Liver (tissue), 7 donors: ENCODE measurements at regions not wholly inside any gene's neighbourhood (a gene's known extent, or its start where the extent isn't known, plus 50 kb on each side); places are given as distances from the start of the nearest gene placed in this dataset.

Experiments used
- DNase-seq: peaks from one replicate; pipeline ENCODE4 v3.0.0-alpha.2; 2017; ENCODE audit warnings: low spot score
- H3K27ac ChIP-seq, 2 donors: one replicate each; pipeline ENCODE4 v1.7.0; 2013; ENCODE audit warnings: inconsistent platforms in 2 of 2, low read length in 2 of 2, control low read depth in 1 of 2, low read depth in 1 of 2, mild to moderate bottlenecking in 1 of 2
- H3K27me3 ChIP-seq, 4 donors: one replicate each; pipeline versions ENCODE4 v1.6.1 to v1.7.0; 2013; ENCODE audit warnings: low read length in 3 of 4, inconsistent platforms in 1 of 4, mild to moderate bottlenecking in 1 of 4, moderate library complexity in 1 of 4; ENCODE audit not compliant: control insufficient read depth in 4 of 4, insufficient read depth in 4 of 4
- H3K36me3 ChIP-seq, 4 donors: one replicate each; pipeline versions ENCODE4 v1.6.1 to v1.7.0; 2013; ENCODE audit warnings: low read length in 3 of 4, mild to moderate bottlenecking in 3 of 4, low read depth in 1 of 4, moderate library complexity in 1 of 4; ENCODE audit not compliant: control insufficient read depth in 4 of 4, insufficient read depth in 3 of 4
- H3K4me1 ChIP-seq, 4 donors: one replicate each; pipeline versions ENCODE4 v1.6.1 to v1.7.0; 2013; ENCODE audit warnings: low read length in 3 of 4, mild to moderate bottlenecking in 3 of 4, moderate library complexity in 1 of 4; ENCODE audit not compliant: control insufficient read depth in 4 of 4, insufficient read depth in 4 of 4
- H3K4me3 ChIP-seq, 3 donors: one replicate each; pipeline versions ENCODE4 v1.6.1 to v1.7.0; 2013; ENCODE audit warnings: low read length in 3 of 3, control low read depth in 1 of 3, low read depth in 1 of 3, mild to moderate bottlenecking in 1 of 3
- H3K9ac ChIP-seq, 2 donors: one replicate each; pipeline ENCODE4 v1.7.0; 2013; ENCODE audit warnings: low read length in 2 of 2, mild to moderate bottlenecking in 2 of 2, moderate library complexity in 2 of 2, control low read depth in 1 of 2, low read depth in 1 of 2
- H3K9me3 ChIP-seq, 4 donors: one replicate each; pipeline versions ENCODE4 v1.6.1 to v1.7.0; 2013; ENCODE audit warnings: low read length in 3 of 4; ENCODE audit not compliant: control insufficient read depth in 4 of 4
- FOXA1 ChIP-seq: IDR thresholded peaks from 2 replicates; pipeline ENCODE4 v1.6.1; 2016; ENCODE audit warnings: antibody characterized with exemption
- FOXA2 ChIP-seq: IDR thresholded peaks from 2 replicates; pipeline ENCODE4 v1.6.1; 2016; ENCODE audit warnings: antibody characterized with exemption
- GABPA ChIP-seq, 2 donors: IDR thresholded peaks in 1 of 2; conservative IDR thresholded peaks in 1 of 2; 2 replicates each; pipeline ENCODE4 v1.6.1; 2016; ENCODE audit warnings: antibody characterized with exemption in 2 of 2, mild to moderate bottlenecking in 1 of 2, moderate library complexity in 1 of 2
- HNF4A ChIP-seq, 2 donors: conservative IDR thresholded peaks; 2 replicates each; pipeline ENCODE4 v1.6.1; 2016; ENCODE audit warnings: antibody characterized with exemption in 2 of 2, mild to moderate bottlenecking in 2 of 2
- HNF4G ChIP-seq: IDR thresholded peaks from 2 replicates; pipeline ENCODE4 v1.6.1; 2016; ENCODE audit warnings: antibody characterized with exemption
- JUND ChIP-seq, 2 donors: IDR thresholded peaks; 2 replicates each; pipeline ENCODE4 v1.6.1; 2016; ENCODE audit warnings: antibody characterized with exemption in 2 of 2
- NR2F2 ChIP-seq: IDR thresholded peaks from 2 replicates; pipeline ENCODE4 v1.6.1; 2016; ENCODE audit warnings: antibody characterized with exemption
- RAD21 ChIP-seq, 2 donors: IDR thresholded peaks; 2 replicates each; pipeline ENCODE4 v1.6.1; 2016; ENCODE audit warnings: antibody characterized with exemption in 2 of 2, mild to moderate bottlenecking in 2 of 2
- RXRA ChIP-seq, 2 donors: IDR thresholded peaks; 2 replicates each; pipeline ENCODE4 v1.6.1; 2017 to 2018; ENCODE audit warnings: antibody characterized with exemption in 2 of 2, mild to moderate bottlenecking in 1 of 2
- SP1 ChIP-seq: IDR thresholded peaks from 2 replicates; pipeline ENCODE4 v1.6.1; 2018; ENCODE audit warnings: antibody characterized with exemption, mild to moderate bottlenecking
- WGBS: extraction: QIAGEN DNeasy Blood & Tissue Kit; methylation state at CpG from one replicate; pipeline ENCODE4 v1.1.7; 2013; 5-methylcytosine and 5-hydroxymethylcytosine counted together
- TF ChIP-seq, protein P1 (sequence below): IDR thresholded peaks from 2 replicates; pipeline ENCODE4 v1.6.1; 2016; ENCODE audit warnings: antibody characterized with exemption
- TF ChIP-seq, protein P2 (sequence below): IDR thresholded peaks from 2 replicates; pipeline ENCODE4 v1.6.1; 2016; ENCODE audit warnings: antibody characterized with exemption, mild to moderate bottlenecking
- TF ChIP-seq, protein P3 (sequence below): IDR thresholded peaks from 2 replicates; pipeline ENCODE4 v1.6.1; 2016; ENCODE audit warnings: antibody characterized with exemption
- TF ChIP-seq, protein P4 (sequence below): IDR thresholded peaks from 2 replicates; pipeline ENCODE4 v1.6.1; 2016; ENCODE audit warnings: antibody characterized with exemption
- donor health status: healthy.
- donor health status: healthy.
- donor health status: healthy.
- donor health status: healthy.

DNA sequence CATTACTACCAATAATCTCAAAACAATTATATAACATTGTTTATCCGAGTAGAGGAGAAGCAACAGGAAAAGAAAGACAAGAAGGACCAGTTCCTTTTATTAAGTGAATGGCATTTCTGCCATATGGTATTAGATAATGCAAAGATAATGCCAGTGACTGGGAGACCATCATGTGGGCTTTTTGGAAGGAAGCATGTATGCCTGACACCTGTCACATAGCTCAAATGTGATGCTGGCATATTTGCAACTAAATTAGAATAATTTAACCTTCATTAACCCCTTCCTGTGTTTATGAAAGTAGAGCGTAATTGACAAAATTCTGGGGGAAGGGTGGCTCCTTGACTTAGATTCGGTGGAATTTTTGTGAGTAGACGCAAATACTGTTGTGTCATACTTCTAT, 733.0 kb downstream of the TUSC7 start:
- 77% methylated on average over 4 of the region's 4 CpGs for WGBS
- TF ChIP-seq, protein P1, sequence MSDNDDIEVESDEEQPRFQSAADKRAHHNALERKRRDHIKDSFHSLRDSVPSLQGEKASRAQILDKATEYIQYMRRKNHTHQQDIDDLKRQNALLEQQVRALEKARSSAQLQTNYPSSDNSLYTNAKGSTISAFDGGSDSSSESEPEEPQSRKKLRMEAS, result no peak
- TF ChIP-seq HNF4G, result no peak
- TF ChIP-seq HNF4A (conservative IDR thresholded peaks at IDR 0.05), result no peak
- TF ChIP-seq FOXA2, result no peak
- TF ChIP-seq JUND (IDR thresholded peaks at IDR 0.05), result no peak
- no peak for TF ChIP-seq SP1
- no peak for TF ChIP-seq RXRA (IDR thresholded peaks at IDR 0.05)
- TF ChIP-seq, protein P2, sequence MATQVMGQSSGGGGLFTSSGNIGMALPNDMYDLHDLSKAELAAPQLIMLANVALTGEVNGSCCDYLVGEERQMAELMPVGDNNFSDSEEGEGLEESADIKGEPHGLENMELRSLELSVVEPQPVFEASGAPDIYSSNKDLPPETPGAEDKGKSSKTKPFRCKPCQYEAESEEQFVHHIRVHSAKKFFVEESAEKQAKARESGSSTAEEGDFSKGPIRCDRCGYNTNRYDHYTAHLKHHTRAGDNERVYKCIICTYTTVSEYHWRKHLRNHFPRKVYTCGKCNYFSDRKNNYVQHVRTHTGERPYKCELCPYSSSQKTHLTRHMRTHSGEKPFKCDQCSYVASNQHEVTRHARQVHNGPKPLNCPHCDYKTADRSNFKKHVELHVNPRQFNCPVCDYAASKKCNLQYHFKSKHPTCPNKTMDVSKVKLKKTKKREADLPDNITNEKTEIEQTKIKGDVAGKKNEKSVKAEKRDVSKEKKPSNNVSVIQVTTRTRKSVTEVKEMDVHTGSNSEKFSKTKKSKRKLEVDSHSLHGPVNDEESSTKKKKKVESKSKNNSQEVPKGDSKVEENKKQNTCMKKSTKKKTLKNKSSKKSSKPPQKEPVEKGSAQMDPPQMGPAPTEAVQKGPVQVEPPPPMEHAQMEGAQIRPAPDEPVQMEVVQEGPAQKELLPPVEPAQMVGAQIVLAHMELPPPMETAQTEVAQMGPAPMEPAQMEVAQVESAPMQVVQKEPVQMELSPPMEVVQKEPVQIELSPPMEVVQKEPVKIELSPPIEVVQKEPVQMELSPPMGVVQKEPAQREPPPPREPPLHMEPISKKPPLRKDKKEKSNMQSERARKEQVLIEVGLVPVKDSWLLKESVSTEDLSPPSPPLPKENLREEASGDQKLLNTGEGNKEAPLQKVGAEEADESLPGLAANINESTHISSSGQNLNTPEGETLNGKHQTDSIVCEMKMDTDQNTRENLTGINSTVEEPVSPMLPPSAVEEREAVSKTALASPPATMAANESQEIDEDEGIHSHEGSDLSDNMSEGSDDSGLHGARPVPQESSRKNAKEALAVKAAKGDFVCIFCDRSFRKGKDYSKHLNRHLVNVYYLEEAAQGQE, result no peak
- TF ChIP-seq, protein P3, sequence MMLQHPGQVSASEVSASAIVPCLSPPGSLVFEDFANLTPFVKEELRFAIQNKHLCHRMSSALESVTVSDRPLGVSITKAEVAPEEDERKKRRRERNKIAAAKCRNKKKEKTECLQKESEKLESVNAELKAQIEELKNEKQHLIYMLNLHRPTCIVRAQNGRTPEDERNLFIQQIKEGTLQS, result no peak
- TF ChIP-seq NR2F2, result no peak
- no peak for TF ChIP-seq FOXA1
- no peak for TF ChIP-seq RAD21 (IDR thresholded peaks at IDR 0.05)
- no peak for TF ChIP-seq GABPA (IDR thresholded peaks at IDR 0.05 in 1 of 2, conservative IDR thresholded peaks at IDR 0.05 in 1 of 2)
- TF ChIP-seq, protein P4, sequence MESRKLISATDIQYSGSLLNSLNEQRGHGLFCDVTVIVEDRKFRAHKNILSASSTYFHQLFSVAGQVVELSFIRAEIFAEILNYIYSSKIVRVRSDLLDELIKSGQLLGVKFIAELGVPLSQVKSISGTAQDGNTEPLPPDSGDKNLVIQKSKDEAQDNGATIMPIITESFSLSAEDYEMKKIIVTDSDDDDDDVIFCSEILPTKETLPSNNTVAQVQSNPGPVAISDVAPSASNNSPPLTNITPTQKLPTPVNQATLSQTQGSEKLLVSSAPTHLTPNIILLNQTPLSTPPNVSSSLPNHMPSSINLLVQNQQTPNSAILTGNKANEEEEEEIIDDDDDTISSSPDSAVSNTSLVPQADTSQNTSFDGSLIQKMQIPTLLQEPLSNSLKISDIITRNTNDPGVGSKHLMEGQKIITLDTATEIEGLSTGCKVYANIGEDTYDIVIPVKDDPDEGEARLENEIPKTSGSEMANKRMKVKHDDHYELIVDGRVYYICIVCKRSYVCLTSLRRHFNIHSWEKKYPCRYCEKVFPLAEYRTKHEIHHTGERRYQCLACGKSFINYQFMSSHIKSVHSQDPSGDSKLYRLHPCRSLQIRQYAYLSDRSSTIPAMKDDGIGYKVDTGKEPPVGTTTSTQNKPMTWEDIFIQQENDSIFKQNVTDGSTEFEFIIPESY, result no peak

DNA sequence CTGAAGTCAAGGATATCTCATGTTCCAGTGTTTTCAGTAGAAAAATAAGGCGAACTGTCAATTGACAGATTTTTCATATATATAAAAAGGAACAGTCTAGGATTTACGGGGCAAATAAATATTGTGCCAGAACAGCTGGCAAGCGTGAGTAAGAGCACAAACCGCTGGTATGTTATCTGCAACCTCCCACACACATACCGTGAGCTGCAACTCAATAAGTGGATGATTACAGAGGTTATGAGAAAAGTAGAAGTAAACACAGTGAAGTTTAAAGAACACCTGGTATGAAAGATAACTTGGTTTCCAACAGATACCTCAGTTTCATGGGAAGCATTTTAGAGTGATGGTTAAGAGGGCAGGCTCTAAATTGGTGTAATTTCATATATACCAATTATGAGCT, 733.4 kb downstream of the TUSC7 start:
- no peak for TF ChIP-seq GABPA (IDR thresholded peaks at IDR 0.05 in 1 of 2, conservative IDR thresholded peaks at IDR 0.05 in 1 of 2)
- no peak for TF ChIP-seq FOXA2
- TF ChIP-seq, protein P2, result no peak
- no peak for TF ChIP-seq NR2F2
- TF ChIP-seq RXRA (IDR thresholded peaks at IDR 0.05), result no peak
- TF ChIP-seq HNF4G, result no peak
- TF ChIP-seq FOXA1, result no peak
- Histone ChIP-seq H3K4me3 (no peak overlapping the region), H3K9ac (no peak overlapping the region), H3K27me3 (peaks cover 0 to 4% (median 0%) of the 10 kb centered on the region in 4 donors), H3K4me1 (no peaks in the 10 kb centered on the region), H3K27ac (no peak overlapping the region), H3K9me3 (no peaks in the 10 kb centered on the region), H3K36me3 (no peaks in the 10 kb centered on the region)
- WGBS, result 58% methylated on average over 5 of the region's 5 CpGs
- no peak for DNase-seq

More for the DNA sequence above, 733.0 kb downstream of the TUSC7 start:
- H3K36me3 ChIP-seq, result no peaks in the 10 kb centered on the region
- no peak overlapping the region for H3K27ac ChIP-seq
- peaks cover 0 to 4% (median 0%) of the 10 kb centered on the region in 4 donors for H3K27me3 ChIP-seq
- DNase-seq, result no peak
- H3K9ac ChIP-seq, result no peak overlapping the region
- H3K4me3 ChIP-seq, result no peak overlapping the region
- H3K9me3 ChIP-seq, result no peaks in the 10 kb centered on the region
- no peaks in the 10 kb centered on the region for H3K4me1 ChIP-seq
